GM19463 (cell line): ENCODE measurements at regions not wholly inside any gene's neighbourhood (a gene's known extent, or its start where the extent isn't known, plus 50 kb on each side); places are given as distances from the start of the nearest gene placed in this dataset.
"Not testable (repeated sequence)": the region's sequence is repeated elsewhere in the genome, so short reads cannot be mapped to it uniquely, and the experiment has no call there.

Experiments used
- ATAC-seq: cut with Tn5 transposase; IDR thresholded peaks from one replicate; pipeline ENCODE4 v1.9.1; 2021; ENCODE audit warnings: mild to moderate bottlenecking, moderate library complexity; ENCODE audit not compliant: unreplicated experiment

DNA sequence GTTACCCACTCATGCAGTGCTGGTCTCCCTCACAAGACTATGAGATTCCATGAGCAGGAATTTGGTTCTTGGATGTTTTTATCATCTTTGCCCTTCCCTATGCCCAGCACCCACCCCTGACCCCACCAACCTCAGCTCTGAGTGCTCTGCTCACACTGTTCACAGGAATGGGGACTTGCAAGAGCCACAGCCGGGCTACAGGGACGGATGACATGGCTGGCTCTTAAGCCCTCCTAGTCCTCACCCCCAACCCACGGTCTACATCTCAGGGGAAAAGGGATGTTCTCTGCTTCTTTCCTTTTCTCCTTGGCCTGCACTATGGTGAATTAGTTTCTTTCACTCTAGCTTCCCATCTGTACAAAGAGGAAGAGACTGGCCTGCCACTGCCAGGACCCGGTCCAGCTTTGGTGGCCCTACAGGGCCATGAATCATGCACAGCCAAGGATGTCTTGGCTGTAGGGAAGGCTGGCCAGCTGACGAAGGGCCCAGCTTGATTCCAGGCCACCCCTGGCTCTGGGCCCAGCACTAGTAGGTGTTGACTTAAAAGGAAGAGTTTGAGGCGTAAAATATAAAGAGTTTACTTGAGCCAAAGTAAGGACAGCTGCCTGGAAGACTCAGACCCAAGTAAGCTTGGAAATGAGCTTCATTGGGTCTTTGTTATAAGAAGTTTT lies 79.7 kb upstream of the MTLN start:
- ATAC-seq = not testable (repeated sequence)

DNA sequence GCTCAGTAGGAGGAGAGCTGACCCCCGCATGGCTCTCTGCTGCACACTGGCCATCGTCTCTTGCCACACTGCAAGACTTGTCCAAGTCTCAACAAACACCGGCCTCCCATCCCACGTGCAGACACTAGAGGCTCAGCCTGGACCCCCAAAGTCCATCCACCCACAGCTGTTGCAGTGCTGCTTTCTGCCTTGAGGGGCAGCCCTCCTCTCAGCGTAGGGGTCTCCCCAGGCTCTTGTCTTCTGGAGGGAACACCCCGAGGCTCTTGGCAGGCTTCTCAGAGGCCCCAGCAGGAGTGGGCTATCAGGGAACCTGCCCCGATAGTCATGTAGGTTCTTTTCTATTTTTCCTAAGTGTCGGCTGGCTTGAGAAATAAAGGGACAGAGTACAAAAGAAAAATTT lies 75.5 kb upstream of the MTLN start:
- not testable (repeated sequence) for ATAC-seq

DNA sequence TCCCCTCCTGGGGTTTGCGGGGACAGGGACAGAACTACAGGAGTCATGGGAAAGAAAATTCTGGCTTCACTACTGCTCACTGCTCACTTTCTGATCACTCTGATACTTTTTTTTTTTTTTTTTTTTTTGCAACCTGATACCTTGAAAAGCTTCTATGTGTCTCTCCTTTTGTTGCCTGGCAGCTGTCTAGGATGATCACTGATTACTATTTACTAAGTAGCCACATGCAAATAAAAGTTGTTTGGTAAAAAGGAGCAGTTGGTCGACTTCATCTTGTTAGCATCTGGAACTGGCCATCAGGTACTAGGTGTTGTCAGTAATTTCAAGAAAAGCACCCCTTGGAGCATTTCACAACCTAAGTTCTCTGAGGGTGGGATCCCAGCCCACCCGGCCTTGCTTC lies 74.9 kb upstream of the MTLN start:
- not testable (repeated sequence) for ATAC-seq

DNA sequence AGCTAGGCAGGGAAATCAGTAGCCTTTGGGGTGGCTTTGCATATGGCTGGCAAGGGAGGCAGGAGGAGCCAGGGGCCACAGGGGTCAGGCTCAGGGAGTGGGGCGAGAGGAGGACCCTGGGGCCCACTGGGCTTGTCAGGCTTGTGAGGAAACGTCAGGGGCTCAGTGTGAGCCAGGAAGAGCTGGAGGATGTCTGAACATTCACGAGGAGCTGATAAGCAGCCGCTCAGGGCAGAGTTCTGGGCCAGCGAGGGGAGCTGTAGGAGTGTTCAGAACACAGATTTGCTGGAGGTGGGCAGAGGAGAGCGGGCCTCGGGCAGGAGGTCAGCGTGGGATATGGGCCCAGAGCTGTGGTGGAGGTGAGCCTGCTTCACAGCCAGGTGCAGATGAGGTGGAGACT lies 72.7 kb upstream of the MTLN start:
- ATAC-seq = not testable (repeated sequence)

DNA sequence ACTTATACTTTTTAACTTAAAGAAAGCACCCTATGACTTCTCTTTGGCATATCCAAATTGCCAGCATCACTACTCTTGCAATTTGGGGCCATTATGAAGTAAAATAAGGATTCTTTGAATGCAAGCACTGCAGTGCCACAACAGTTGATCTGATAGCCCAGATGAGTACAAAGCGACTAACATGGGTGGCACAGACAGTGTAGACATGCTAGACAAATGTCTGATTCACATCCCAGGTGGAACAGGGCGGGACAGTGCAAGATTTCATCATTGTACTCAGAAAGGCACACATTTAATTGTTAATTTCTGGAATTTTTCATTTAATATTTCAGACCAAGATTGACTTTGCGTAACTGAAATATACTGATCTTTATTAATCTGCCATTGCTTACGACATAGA lies 68.5 kb upstream of the MTLN start:
- ATAC-seq = not testable (repeated sequence)

DNA sequence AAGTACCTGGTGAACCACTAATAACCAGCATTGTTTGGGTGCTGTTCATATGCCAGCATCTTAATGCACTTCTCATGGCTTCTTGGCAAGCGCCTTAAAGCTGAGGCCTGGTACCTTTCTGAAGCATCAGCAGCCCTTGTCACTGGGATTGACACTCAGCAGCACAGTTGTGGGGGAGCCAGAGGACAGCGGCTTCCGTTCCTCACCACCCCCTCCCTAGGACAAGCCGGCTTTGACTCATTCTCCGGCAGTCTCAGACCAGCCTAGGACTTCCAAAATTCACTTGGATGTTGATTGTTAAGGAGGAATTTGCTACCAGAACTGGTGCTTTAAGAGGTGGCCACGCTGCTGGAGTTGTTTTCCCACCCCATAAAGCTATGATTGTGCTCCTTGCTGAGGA lies 64.7 kb upstream of the MTLN start:
- ATAC-seq = not testable (repeated sequence)

DNA sequence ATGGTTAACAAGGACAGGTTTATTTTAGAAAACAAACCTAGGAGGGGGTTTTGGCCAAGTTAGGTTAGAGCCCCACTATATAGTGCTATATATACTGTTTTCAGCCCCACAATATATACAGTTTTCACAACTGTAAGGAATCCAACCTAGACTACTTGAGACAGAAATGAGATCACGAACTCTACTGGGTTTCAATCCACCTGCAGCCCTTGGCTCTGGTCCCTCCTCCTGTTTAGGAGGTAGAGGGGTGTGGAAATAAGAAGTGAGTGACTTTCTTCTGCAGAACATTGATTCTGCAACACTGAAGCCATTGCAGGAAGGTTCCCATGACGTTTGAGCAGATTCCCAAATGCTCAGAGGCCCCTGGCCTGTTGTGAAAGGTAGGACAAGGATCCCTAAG lies 63.7 kb upstream of the MTLN start:
- ATAC-seq = not testable (repeated sequence)

DNA sequence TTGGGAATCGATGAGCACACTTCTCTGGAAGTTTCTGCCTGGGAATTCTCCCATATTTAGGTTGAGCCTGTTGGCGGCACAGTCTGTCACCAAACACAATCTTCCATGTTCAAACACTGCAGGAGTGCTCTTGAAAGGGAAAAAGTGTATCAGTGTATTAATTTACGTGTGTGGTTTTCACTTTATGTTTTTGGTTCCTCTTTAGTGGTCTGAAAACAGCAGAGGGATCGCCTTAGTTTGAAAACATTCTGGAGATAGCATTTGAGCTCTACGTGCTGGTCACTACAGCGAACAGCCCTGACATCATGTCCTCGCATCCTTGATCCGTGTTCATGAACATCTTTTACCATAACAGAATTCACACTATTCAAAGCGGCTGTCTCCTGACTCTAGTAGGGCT lies 57.3 kb upstream of the MTLN start:
- not testable (repeated sequence) for ATAC-seq

DNA sequence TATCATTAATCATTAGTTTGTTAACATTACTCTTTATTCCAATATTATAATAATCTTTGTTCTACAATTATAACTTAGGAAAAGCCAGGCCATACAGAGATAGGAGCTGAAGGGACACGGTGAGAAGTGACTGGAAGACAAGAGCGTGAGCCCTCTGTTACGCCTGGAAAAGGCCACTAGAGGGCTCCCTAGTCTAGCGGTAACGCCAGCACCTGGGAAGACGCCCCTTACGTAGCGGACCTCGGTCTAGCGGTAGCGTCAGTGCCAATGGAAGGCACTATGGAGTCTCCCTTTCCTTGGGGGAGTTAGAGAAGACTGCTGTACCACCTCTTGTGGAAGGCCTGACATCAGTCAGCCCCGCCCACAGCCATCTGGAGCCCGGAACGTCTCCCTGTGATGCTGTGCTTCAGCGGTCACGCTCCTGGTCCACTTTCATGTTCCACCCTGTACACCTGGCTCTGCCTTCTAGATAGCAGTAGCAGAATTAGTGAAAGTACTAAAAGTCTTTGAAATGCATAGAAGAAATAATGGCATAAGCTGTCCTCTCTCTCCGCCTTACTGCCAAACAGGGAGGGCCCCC lies 55.6 kb upstream of the MTLN start:
- ATAC-seq = peak; percentile 65

DNA sequence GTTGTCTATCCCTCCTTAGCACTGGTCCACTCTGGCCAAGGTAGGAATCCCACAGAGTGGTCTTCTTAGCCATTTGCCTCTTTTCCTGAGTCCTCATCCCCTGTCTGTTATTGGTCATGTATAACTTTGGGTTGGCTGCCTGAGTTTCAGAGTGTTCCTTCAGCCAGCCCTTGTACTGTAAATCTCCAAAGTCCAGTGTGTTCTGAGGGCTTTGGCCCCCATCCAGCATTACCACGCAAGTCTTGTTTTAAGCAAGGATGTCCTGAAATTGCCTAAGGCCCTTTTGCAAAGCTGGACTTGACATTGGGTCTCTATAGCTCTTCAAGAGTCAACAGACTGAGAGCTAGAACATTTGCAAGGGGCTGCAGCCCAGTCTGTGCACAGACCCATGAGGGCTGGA lies 52.5 kb upstream of the MTLN start:
- ATAC-seq = not testable (repeated sequence)

DNA sequence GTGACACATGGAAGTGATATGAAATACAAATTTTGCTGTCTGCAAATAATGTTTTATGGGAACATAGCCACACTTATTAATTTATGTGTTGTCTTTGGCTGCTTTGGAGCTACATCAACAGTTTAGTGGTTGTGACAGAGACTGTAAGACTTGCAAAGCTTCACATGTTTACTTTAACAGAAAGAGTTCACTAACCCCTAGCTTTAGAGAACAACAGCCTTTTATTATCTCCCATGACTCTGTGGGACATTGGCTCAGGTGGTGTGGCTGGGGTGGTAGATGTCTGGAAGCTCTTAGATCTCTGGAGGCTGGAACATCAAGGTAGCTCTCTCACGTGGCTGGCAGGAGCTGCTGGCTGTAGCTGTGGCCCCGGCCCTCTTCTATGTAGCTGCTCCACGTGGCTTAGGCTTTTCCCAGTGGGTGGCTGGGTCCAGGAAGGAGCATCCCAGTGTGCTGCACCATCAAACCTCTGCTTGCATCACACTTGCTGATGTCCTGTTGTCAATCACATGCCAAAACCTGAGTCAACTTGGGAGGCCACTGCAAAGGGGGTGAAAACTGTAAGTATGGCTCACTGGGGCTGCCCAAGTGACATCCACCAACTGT lies 51.8 kb upstream of the MTLN start:
- not testable (repeated sequence) for ATAC-seq

DNA sequence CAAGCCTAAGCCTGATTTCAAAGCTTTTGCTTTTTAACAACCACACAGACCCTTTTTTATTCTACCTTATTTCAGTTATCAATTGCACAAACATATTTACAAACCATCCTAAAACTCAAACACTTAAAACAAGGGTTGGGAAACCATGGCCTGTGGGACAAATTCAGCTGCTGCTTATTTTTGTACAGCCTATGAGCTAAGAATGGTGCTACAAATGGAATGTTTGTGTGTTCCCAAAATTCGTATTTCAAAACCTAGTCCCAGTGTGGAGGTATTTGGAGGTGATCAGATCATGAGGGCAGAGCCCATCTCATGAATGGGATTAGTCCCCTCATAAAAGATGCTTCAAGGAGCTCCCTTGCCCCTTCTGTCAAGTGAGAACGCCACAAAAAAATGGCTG lies 51.1 kb upstream of the MTLN start:
- ATAC-seq = not testable (repeated sequence)
